Neural progenitor cell (in vitro differentiated cells): ENCODE measurements at regions not wholly inside any gene's neighbourhood (a gene's known extent, or its start where the extent isn't known, plus 50 kb on each side); places are given as distances from the start of the nearest gene placed in this dataset.

ENCODE experiments used
- DNase-seq: peaks from one replicate; pipeline ENCODE4 v3.0.0-alpha.2; 2016; ENCODE audit warnings: low spot score
- H2AFZ ChIP-seq: fragments of 200-600 bp; sonication (generic); replicated peaks from 2 replicates; pipeline ENCODE4 v1.6.1; 2016; ENCODE audit warnings: antibody characterized with exemption
- H3F3A ChIP-seq: fragments of 200-600 bp; sonication (generic); 2 replicates; pipeline ENCODE4 v1.6.1; 2016; ENCODE audit warnings: antibody characterized with exemption, low read depth
- H3K27ac ChIP-seq: fragments of 200-600 bp; sonication (generic); 2 replicates; pipeline ENCODE4 v1.5.1; 2016; ENCODE audit warnings: mild to moderate bottlenecking
- H3K27me3 ChIP-seq: fragments of 200-600 bp; sonication (generic); 2 replicates; pipeline ENCODE4 v1.6.1; 2016; ENCODE audit warnings: mild to moderate bottlenecking, moderate library complexity
- H3K36me3 ChIP-seq: fragments of 200-600 bp; sonication (generic); 2 replicates; pipeline ENCODE4 v1.5.1; 2016
- H3K4me1 ChIP-seq: fragments of 200-600 bp; sonication (generic); 2 replicates; pipeline ENCODE4 v1.6.1; 2016; ENCODE audit warnings: mixed run types
- H3K4me2 ChIP-seq: fragments of 200-600 bp; sonication (generic); 2 replicates; pipeline ENCODE4 v1.6.1; 2016
- H3K4me3 ChIP-seq: fragments of 200-600 bp; sonication (generic); 2 replicates; pipeline ENCODE4 v1.5.1; 2016
- H3K79me2 ChIP-seq: fragments of 200-600 bp; sonication (generic); 2 replicates; pipeline ENCODE4 v1.6.1; 2016; ENCODE audit warnings: low read depth
- H3K9ac ChIP-seq: fragments of 200-600 bp; sonication (generic); 2 replicates; pipeline ENCODE4 v1.6.1; 2016
- H3K9me3 ChIP-seq: fragments of 200-600 bp; sonication (generic); 2 replicates; pipeline ENCODE4 v1.5.1; 2016; ENCODE audit warnings: low read depth
- H4K20me1 ChIP-seq: fragments of 200-600 bp; sonication (generic); 2 replicates; pipeline ENCODE4 v1.6.1; 2016; ENCODE audit warnings: low read depth
- H3K27ac Mint-ChIP-seq: 3 replicates; pipeline ENCODE4 v1.8.0; 2021; ENCODE audit warnings: mixed read lengths
- H3K27me3 Mint-ChIP-seq: 2 replicates; pipeline ENCODE4 v1.8.0; 2022; ENCODE audit warnings: low read depth, mild to moderate bottlenecking, inconsistent platforms, moderate library complexity, mixed read lengths; ENCODE audit not compliant: insufficient read depth
- H3K36me3 Mint-ChIP-seq: 3 replicates; pipeline ENCODE4 v1.8.0; 2021; ENCODE audit warnings: mixed read lengths
- H3K4me1 Mint-ChIP-seq: 3 replicates; pipeline ENCODE4 v1.8.0; 2021; ENCODE audit warnings: mixed read lengths
- H3K4me3 Mint-ChIP-seq: 3 replicates; pipeline ENCODE4 v1.8.0; 2021; ENCODE audit warnings: mild to moderate bottlenecking, moderate library complexity, mixed read lengths
- H3K9me3 Mint-ChIP-seq: 3 replicates; pipeline ENCODE4 v1.8.0; 2020; ENCODE audit warnings: mixed read lengths
- EZH2 ChIP-seq: fragments of 200-600 bp; sonication (generic); IDR thresholded peaks from 2 replicates; pipeline ENCODE4 v1.6.1; 2017; ENCODE audit warnings: antibody characterized with exemption, mild to moderate bottlenecking, moderate library complexity
- EZH2phosphoT487 ChIP-seq: fragments of 200-600 bp; sonication (generic); IDR thresholded peaks from 2 replicates; pipeline ENCODE4 v1.6.1; 2017; ENCODE audit warnings: antibody characterized with exemption
- TF ChIP-seq, protein P1 (sequence below): fragments of 200-600 bp; sonication (generic); IDR thresholded peaks from 2 replicates; pipeline ENCODE4 v1.5.1; 2017; ENCODE audit warnings: antibody characterized with exemption, mild to moderate bottlenecking

DNA sequence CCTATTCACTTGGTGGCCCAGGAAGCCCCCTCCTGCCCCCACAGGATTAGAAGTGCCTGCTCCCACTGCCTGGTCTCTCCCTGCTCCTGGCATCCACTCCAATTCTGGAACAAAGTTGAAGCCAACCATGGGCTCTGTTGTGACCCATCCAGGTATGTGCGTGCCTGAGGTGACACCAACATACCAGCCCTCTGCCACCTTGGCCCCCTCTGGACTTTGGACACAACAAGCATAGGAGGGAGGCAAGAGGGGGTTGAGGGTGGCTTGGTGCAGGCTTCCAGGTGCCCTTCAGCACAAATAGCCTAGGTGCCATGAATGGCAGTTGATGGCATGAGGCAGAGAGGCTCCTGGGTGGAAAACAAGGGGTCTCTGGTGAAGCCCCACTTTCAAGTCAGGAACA, 600.9 kb downstream of the SI start:
- Histone ChIP-seq H3K4me3 (no peak overlapping the region), H2AFZ (no peak overlapping the region), H3K36me3 (no peaks in the 10 kb centered on the region), H3K4me1 (no peaks in the 10 kb centered on the region), H3K79me2 (no peaks in the 10 kb centered on the region), H3K9ac (no peak overlapping the region), H3K9me3 (no peaks in the 10 kb centered on the region), H3K27ac (no peak overlapping the region), H3K4me2 (no peak overlapping the region), H3F3A (no peaks in the 10 kb centered on the region), H3K27me3 (no peaks in the 10 kb centered on the region), H4K20me1 (no peaks in the 10 kb centered on the region)
- no peaks in the 10 kb centered on the region for H3K27me3 Mint-ChIP-seq
- no peak for DNase-seq
- H3K9me3 Mint-ChIP-seq = no peaks in the 10 kb centered on the region
- no peak overlapping the region for H3K27ac Mint-ChIP-seq
- H3K4me1 Mint-ChIP-seq = no peaks in the 10 kb centered on the region
- H3K36me3 Mint-ChIP-seq = no peaks in the 10 kb centered on the region
- TF ChIP-seq, protein P1, sequence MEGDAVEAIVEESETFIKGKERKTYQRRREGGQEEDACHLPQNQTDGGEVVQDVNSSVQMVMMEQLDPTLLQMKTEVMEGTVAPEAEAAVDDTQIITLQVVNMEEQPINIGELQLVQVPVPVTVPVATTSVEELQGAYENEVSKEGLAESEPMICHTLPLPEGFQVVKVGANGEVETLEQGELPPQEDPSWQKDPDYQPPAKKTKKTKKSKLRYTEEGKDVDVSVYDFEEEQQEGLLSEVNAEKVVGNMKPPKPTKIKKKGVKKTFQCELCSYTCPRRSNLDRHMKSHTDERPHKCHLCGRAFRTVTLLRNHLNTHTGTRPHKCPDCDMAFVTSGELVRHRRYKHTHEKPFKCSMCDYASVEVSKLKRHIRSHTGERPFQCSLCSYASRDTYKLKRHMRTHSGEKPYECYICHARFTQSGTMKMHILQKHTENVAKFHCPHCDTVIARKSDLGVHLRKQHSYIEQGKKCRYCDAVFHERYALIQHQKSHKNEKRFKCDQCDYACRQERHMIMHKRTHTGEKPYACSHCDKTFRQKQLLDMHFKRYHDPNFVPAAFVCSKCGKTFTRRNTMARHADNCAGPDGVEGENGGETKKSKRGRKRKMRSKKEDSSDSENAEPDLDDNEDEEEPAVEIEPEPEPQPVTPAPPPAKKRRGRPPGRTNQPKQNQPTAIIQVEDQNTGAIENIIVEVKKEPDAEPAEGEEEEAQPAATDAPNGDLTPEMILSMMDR = no peak
- TF ChIP-seq EZH2phosphoT487 = no peak
- TF ChIP-seq EZH2 = no peak
- no peak overlapping the region for H3K4me3 Mint-ChIP-seq

DNA sequence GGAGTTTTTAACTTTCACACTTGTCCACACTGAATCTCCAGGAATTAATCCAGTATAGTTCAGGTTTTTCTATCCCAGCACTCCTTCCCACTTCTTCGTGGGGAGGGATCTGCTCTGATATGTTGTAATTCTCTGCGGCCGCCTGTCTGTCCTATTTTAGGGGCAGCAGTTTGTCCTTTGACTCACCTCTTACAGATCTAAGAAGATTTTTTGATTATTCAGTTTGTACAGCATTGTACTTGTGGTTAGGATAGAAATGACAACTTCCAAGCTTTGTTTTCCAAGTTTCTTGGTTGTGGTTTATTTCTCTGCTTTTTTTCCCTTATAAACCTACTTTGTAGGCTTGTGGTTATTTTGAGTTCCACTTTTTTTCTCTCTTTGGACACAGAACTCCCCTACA, 601.7 kb downstream of the SI start:
- no peak overlapping the region for H3K27ac ChIP-seq
- DNase-seq = no peak
- no peak overlapping the region for H3K9ac ChIP-seq
- Mint-ChIP-seq H3K27ac (no peak overlapping the region), H3K27me3 (no peaks in the 10 kb centered on the region), H3K9me3 (no peaks in the 10 kb centered on the region), H3K4me1 (no peaks in the 10 kb centered on the region), H3K36me3 (no peaks in the 10 kb centered on the region), H3K4me3 (no peak overlapping the region)
- no peaks in the 10 kb centered on the region for H3K36me3 ChIP-seq
- no peaks in the 10 kb centered on the region for H3K4me1 ChIP-seq
- H3F3A ChIP-seq = no peaks in the 10 kb centered on the region
- no peak overlapping the region for H3K4me2 ChIP-seq
- TF ChIP-seq, protein P1 = no peak
- TF ChIP-seq EZH2phosphoT487 = no peak
- no peak for TF ChIP-seq EZH2
- no peaks in the 10 kb centered on the region for H4K20me1 ChIP-seq
- no peaks in the 10 kb centered on the region for H3K79me2 ChIP-seq
- H3K4me3 ChIP-seq = no peak overlapping the region
- peaks cover 3% of the 10 kb centered on the region for H3K9me3 ChIP-seq
- no peaks in the 10 kb centered on the region for H3K27me3 ChIP-seq
- H2AFZ ChIP-seq = no peak overlapping the region

DNA sequence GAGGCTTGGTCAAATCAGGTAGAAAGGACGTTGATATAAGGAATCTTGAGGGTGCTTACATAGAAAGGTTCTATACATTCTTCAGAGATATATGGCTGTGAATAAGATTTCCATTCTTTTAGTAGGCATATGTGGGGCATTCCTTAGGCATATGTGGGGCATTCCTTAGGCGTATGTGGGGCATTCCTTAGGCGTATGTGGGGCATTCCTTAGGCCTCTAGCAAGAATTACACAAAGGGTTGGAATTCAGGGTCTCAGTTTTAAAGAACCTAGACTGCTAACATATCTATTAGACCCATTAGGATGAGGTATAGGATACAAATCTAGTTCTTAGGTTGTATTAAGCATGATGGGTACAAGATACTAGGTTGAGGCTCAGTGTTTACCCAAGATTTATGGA, 607.8 kb downstream of the SI start:
- Histone ChIP-seq H3K9ac (no peak overlapping the region), H3K27me3 (no peaks in the 10 kb centered on the region), H3K4me3 (no peak overlapping the region), H3K27ac (no peak overlapping the region), H3F3A (no peaks in the 10 kb centered on the region), H3K79me2 (no peaks in the 10 kb centered on the region), H3K9me3 (peaks cover 19% of the 10 kb centered on the region), H3K36me3 (no peaks in the 10 kb centered on the region), H2AFZ (no peak overlapping the region), H3K4me1 (no peaks in the 10 kb centered on the region), H4K20me1 (no peaks in the 10 kb centered on the region), H3K4me2 (no peak overlapping the region)
- H3K36me3 Mint-ChIP-seq = no peaks in the 10 kb centered on the region
- peaks cover 13% of the 10 kb centered on the region for H3K9me3 Mint-ChIP-seq
- H3K4me3 Mint-ChIP-seq = no peak overlapping the region
- H3K27ac Mint-ChIP-seq = no peak overlapping the region
- no peak for DNase-seq
- TF ChIP-seq, protein P1 = no peak
- TF ChIP-seq EZH2phosphoT487 (no peak), EZH2 (no peak)
- H3K4me1 Mint-ChIP-seq = no peaks in the 10 kb centered on the region
- no peaks in the 10 kb centered on the region for H3K27me3 Mint-ChIP-seq

DNA sequence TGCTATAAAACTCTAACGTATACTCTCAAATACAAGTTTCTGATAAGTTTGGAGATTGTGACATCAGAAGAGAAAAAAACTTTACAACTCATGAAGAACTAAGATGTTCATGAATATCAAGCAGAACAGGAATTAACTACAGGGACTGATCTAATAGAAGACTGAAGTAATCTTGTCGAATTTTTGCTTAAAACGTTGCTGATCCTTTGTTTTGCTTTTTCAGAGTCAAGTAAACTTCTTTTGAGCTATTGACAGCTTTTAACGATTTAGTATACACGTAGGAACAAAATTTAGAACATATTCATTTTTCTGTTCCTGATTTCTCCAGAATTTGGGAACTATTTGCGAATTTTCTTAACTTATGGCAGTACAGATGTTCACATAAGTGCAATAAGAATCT, 610.2 kb downstream of the SI start:
- no peaks in the 10 kb centered on the region for H3K79me2 ChIP-seq
- Mint-ChIP-seq H3K36me3 (no peaks in the 10 kb centered on the region), H3K27me3 (no peaks in the 10 kb centered on the region), H3K9me3 (peaks cover 13% of the 10 kb centered on the region), H3K4me1 (no peaks in the 10 kb centered on the region), H3K4me3 (no peak overlapping the region), H3K27ac (no peak overlapping the region)
- H3K9ac ChIP-seq = no peak overlapping the region
- no peaks in the 10 kb centered on the region for H3K27me3 ChIP-seq
- H3K9me3 ChIP-seq = peaks cover 19% of the 10 kb centered on the region
- no peak overlapping the region for H3K27ac ChIP-seq
- H3K4me1 ChIP-seq = no peaks in the 10 kb centered on the region
- H4K20me1 ChIP-seq = no peaks in the 10 kb centered on the region
- H3K4me3 ChIP-seq = no peak overlapping the region
- no peak overlapping the region for H2AFZ ChIP-seq
- TF ChIP-seq, protein P1 = no peak
- TF ChIP-seq EZH2phosphoT487 = no peak
- TF ChIP-seq EZH2 = no peak
- no peak overlapping the region for H3K4me2 ChIP-seq
- H3F3A ChIP-seq = no peaks in the 10 kb centered on the region
- DNase-seq = no peak
- H3K36me3 ChIP-seq = no peaks in the 10 kb centered on the region
